Transverse colon (tissue), 4 donors: ENCODE measurements at regions not wholly inside any gene's neighbourhood (a gene's known extent, or its start where the extent isn't known, plus 50 kb on each side); places are given as distances from the start of the nearest gene placed in this dataset.

Experiments used
- POLR2A ChIP-seq: fragments of 450-650 bp; IDR thresholded peaks from one replicate; pipeline ENCODE4 v1.6.1; 2016; ENCODE audit warnings: antibody characterized with exemption, mild to moderate bottlenecking, moderate library complexity
- POLR2AphosphoS5 ChIP-seq, 3 donors: sonication (generic); formaldehyde crosslinking; IDR thresholded peaks; one replicate each; pipeline ENCODE4 v1.6.1; 2016; ENCODE audit warnings: antibody characterized with exemption in 3 of 3
- TF ChIP-seq, protein P1 (sequence below), 5 experiments: fragments of 200-600 bp in 3 of 5; fragments of 450-650 bp in 2 of 5; sonication (generic) in 3 of 5; IDR thresholded peaks; 1 replicate in 2 of 5; 2 replicates in 3 of 5; pipeline ENCODE4 v1.5.1; 2016 to 2017; ENCODE audit warnings: antibody characterized with exemption in 5 of 5, inconsistent platforms in 3 of 5, mild to moderate bottlenecking in 2 of 5, moderate library complexity in 1 of 5

DNA sequence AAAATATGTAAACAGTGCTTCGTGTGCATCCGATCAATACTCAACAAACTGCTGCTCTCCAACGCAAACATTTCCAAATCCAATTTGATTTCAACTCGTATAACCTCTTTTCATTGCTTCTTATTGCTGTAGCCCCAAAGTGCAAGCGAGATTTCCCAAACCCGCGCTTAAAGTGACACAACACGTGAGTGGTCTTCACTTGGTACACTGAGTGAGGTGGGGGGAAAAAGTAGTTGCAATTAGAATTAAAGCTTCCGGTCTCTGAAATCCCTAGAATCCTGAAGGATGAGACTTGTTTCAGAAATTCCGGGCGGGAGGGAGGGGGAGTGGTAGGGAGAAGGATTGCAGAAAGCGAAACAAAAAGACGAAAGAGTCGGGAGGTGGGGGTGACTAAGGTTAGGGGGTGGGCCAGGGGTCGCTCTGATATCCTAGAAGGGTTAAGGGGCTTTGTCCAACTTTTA lies 387.5 kb downstream of the BCAT1 start:
- TF ChIP-seq POLR2A (no peak), POLR2AphosphoS5 (IDR thresholded peaks at IDR 0.05) (no peak)
- TF ChIP-seq, protein P1, sequence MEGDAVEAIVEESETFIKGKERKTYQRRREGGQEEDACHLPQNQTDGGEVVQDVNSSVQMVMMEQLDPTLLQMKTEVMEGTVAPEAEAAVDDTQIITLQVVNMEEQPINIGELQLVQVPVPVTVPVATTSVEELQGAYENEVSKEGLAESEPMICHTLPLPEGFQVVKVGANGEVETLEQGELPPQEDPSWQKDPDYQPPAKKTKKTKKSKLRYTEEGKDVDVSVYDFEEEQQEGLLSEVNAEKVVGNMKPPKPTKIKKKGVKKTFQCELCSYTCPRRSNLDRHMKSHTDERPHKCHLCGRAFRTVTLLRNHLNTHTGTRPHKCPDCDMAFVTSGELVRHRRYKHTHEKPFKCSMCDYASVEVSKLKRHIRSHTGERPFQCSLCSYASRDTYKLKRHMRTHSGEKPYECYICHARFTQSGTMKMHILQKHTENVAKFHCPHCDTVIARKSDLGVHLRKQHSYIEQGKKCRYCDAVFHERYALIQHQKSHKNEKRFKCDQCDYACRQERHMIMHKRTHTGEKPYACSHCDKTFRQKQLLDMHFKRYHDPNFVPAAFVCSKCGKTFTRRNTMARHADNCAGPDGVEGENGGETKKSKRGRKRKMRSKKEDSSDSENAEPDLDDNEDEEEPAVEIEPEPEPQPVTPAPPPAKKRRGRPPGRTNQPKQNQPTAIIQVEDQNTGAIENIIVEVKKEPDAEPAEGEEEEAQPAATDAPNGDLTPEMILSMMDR (IDR thresholded peaks at IDR 0.05) = no peak
